OCI-LY1 (cell line): ENCODE measurements at regions not wholly inside any gene's neighbourhood (a gene's known extent, or its start where the extent isn't known, plus 50 kb on each side); places are given as distances from the start of the nearest gene placed in this dataset.

Source experiments
- CTCF ChIP-seq: fragments of 200-600 bp; sonication (generic), shearing (Covaris generic); IDR thresholded peaks from 2 replicates; pipeline ENCODE4 v1.5.1; 2017; ENCODE audit warnings: mild to moderate bottlenecking, antibody characterized with exemption, low read length, moderate library complexity, mixed read lengths
- EZH2 ChIP-seq: fragments of 200-600 bp; sonication (generic), shearing (Covaris generic); IDR thresholded peaks from 2 replicates; pipeline ENCODE4 v1.8.0; 2017; ENCODE audit warnings: borderline replicate concordance, mixed run types, mild to moderate bottlenecking, antibody characterized with exemption, low read length, moderate library complexity, mixed read lengths

GRCh38 chr18:78006774-78007260 lies 757.2 kb downstream of the GALR1 start:
- TF ChIP-seq CTCF (no peak), EZH2 (no peak)
